Activated naive CD4-positive, alpha-beta T cell treated with anti-CD3 and anti-CD28 coated beads for 36 hours (primary cell): ENCODE measurements at regions not wholly inside any gene's neighbourhood (a gene's known extent, or its start where the extent isn't known, plus 50 kb on each side); places are given as distances from the start of the nearest gene placed in this dataset.
"Not testable (repeated sequence)": the region's sequence is repeated elsewhere in the genome, so short reads cannot be mapped to it uniquely, and the experiment has no call there.

Source experiments
- CTCF ChIA-PET: fragments of 350-600 bp; sonication (Branson Sonifier 250); formaldehyde crosslinking; loops from one replicate; lab custom pipeline; 2021; ENCODE audit warnings: antibody characterized with exemption; lab: Charles Lee
- DNase-seq: peaks from one replicate; pipeline ENCODE4 v3.0.0-alpha.2; 2020
- H3K27ac Mint-ChIP-seq: one replicate; pipeline ENCODE4 v1.8.0; 2021; ENCODE audit warnings: mild to moderate bottlenecking, mixed read lengths
- H3K27me3 Mint-ChIP-seq: one replicate; pipeline ENCODE4 v1.8.0; 2021; ENCODE audit warnings: low read depth, mixed read lengths
- H3K36me3 Mint-ChIP-seq: one replicate; pipeline ENCODE4 v1.8.0; 2021; ENCODE audit warnings: low read depth, mixed read lengths
- H3K4me1 Mint-ChIP-seq: one replicate; pipeline ENCODE4 v1.8.0; 2021; ENCODE audit warnings: low read depth, mixed read lengths
- H3K4me3 Mint-ChIP-seq: one replicate; pipeline ENCODE4 v1.8.0; 2021; ENCODE audit warnings: mild to moderate bottlenecking, moderate library complexity, mixed read lengths
- H3K9me3 Mint-ChIP-seq: one replicate; pipeline ENCODE4 v1.8.0; 2021; ENCODE audit warnings: mixed read lengths
- intact Hi-C: fragments of 100-400 bp; cut with micrococcal nuclease; formaldehyde crosslinking; loops from one replicate; pipeline ENCODE4 v1.15.1; 2023

DNA sequence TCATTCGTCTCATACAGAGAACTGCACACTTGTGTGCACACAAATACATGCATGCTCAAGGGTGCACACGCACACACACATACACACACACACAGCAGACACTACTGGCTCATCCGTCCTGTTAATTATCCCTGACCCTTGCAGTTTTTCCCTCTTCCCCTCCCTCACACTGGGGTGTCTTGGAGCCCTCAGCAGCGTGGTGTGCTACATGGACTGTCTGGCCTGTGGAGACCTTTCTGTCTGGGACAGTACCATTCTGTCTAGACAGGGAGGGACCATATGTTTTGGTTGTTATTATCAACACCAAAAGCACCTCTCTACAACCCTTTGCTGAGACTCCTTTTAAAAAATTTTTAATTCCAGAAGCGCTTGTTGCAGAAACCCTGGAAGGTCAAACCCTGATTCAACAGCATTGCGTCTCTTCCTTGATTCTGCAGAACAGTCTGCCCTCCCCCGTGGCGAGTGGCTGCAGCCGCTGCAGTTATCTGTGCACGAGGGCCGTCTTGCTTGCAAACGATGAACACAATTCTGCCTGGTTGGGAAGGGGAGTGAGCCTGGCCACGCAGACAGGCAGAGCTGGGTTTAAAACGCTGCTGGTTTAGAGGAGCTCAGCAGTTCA, 374.0 kb downstream of the IRS2 start:
- Mint-ChIP-seq H3K4me3 (no peak overlapping the region), H3K27ac (no peak overlapping the region), H3K27me3 (peaks cover 8% of the 10 kb centered on the region), H3K9me3 (no peaks in the 10 kb centered on the region), H3K4me1 (no peaks in the 10 kb centered on the region), H3K36me3 (no peaks in the 10 kb centered on the region)
- CTCF ChIA-PET: no interaction called here
- no peak for DNase-seq
- intact Hi-C loops: no loop called here

- no peaks in the 10 kb centered on the region for H3K36me3 Mint-ChIP-seq
- DNase-seq: no peak
- CTCF ChIA-PET: no interaction called here
- intact Hi-C loops: no loop called here
- no peaks in the 10 kb centered on the region for H3K9me3 Mint-ChIP-seq
- no peaks in the 10 kb centered on the region for H3K4me1 Mint-ChIP-seq
- no peak overlapping the region for H3K4me3 Mint-ChIP-seq
- H3K27me3 Mint-ChIP-seq: peaks cover 6% of the 10 kb centered on the region
- H3K27ac Mint-ChIP-seq: no peak overlapping the region
Measured at GRCh38 chr13:109410868-109411267, 375.5 kb downstream of the IRS2 start.

DNA sequence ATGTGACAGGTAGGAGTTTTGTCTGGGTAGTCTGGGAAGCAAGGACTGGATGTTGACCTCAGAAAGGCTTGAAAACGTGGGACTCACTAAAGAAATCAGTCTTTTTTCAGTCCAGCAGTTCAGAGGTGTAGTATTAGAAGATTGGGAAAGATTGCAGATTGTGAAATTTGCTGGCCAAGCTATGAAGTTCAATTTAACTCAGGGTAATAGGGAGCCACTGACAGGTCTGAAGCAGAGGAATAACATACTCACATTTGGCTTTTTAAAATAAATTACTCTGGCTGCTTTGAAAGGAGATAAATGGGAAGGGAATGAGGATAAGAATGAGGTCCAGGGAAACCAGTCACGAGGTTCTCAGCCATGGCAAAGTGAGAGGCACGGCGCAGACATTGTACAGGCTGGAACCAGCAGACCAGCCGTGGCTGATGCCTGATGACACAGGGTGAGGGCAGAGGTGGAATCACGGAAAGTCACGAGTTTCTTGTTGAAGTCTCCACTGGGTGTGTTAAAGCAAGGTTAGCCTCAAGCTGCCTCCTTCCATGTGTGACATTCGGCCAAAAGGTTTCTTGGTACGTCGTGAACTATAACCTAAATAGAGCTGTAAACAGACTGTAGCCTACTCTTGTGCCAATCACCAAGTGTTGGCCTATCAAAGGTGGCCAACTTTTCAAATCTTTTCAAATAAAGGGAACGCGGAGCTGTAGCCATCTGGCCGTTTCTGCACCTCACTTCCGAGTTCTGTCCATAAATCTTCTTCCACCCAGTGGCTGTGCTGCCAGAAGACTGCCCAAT, 377.6 kb downstream of the IRS2 start:
- H3K27ac Mint-ChIP-seq: no peak overlapping the region

DNA sequence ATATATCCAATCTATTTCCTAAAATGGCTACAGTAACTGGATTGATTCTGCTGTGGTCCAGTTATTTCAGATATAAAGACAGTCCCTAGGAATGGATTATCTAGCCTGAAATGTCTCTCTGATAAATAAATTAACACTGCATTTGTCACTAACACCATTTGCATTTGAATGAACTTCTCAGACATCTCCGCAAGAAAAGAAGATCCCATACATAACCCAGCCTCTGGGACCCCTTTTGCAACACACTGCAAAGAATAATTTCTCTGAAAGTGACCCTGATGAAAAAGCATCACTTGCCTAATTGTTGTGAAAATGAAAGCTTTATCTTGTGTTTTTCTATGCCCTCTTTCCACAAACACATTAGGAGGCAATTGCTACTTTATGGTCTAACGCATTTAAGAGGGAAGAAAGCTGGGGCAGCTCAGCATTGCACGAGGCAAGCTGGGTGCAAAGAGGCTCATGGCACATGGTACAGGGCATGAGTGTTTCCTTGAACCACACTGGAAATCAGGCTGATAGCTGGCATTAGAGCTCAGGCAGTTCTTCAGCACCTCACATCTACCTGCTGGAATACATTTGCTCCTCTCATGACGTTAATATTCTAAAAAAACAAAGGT, 379.9 kb downstream of the IRS2 start:
- Mint-ChIP-seq H3K4me3 (no peak overlapping the region), H3K36me3 (no peaks in the 10 kb centered on the region), H3K9me3 (no peaks in the 10 kb centered on the region), H3K27me3 (peaks cover 3% of the 10 kb centered on the region), H3K4me1 (no peaks in the 10 kb centered on the region), H3K27ac (no peak overlapping the region)
- DNase-seq: no peak
- CTCF ChIA-PET: no interaction called here
- intact Hi-C loops: no loop called here

More for the DNA sequence above, 377.6 kb downstream of the IRS2 start:
- DNase-seq: no peak
- CTCF ChIA-PET: no interaction called here
- Mint-ChIP-seq H3K36me3 (no peaks in the 10 kb centered on the region), H3K27me3 (peaks cover 3% of the 10 kb centered on the region), H3K9me3 (no peaks in the 10 kb centered on the region), H3K4me1 (no peaks in the 10 kb centered on the region), H3K4me3 (no peak overlapping the region)
- intact Hi-C loops: no loop called here

- Mint-ChIP-seq H3K4me3 (no peak overlapping the region), H3K27ac (no peak overlapping the region), H3K27me3 (peaks cover 4% of the 10 kb centered on the region), H3K36me3 (no peaks in the 10 kb centered on the region), H3K9me3 (no peaks in the 10 kb centered on the region), H3K4me1 (no peaks in the 10 kb centered on the region)
- CTCF ChIA-PET: no interaction called here
- no peak for DNase-seq
- intact Hi-C loops: no loop called here
Measured at GRCh38 chr13:109403012-109403421, 383.4 kb downstream of the IRS2 start.

- no peak for DNase-seq
- H3K4me3 Mint-ChIP-seq: no peak overlapping the region
- H3K27me3 Mint-ChIP-seq: peaks cover 4% of the 10 kb centered on the region
- H3K27ac Mint-ChIP-seq: no peak overlapping the region
- H3K36me3 Mint-ChIP-seq: no peaks in the 10 kb centered on the region
- CTCF ChIA-PET: no interaction called here
- no peaks in the 10 kb centered on the region for H3K4me1 Mint-ChIP-seq
- intact Hi-C loops: no loop called here
- H3K9me3 Mint-ChIP-seq: no peaks in the 10 kb centered on the region
Measured at GRCh38 chr13:109401891-109402290, 384.5 kb downstream of the IRS2 start.

DNA sequence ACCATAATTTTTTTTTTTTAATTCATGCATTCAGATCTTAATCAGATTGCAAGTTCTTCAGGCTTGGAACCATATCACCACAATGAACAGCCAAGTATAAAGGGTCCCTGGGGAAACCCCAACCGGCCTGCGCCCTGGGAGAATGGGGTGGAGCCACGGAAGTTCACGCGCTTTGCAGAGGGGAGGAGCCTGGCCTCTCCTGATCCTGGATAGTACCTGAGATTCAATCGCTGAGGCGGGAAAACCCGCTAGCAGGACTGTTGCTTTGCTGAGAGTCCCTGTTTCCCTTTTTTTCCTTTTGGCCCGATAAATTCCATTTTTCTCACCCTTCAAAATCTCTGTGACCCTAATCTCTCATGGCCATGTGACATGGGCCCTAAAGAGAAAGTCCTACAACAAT, 385.1 kb downstream of the IRS2 start:
- no peak for DNase-seq
- Mint-ChIP-seq H3K4me3 (no peak overlapping the region), H3K27me3 (peaks cover 5% of the 10 kb centered on the region), H3K4me1 (no peaks in the 10 kb centered on the region), H3K36me3 (no peaks in the 10 kb centered on the region), H3K27ac (no peak overlapping the region), H3K9me3 (no peaks in the 10 kb centered on the region)
- CTCF ChIA-PET: no interaction called here
- intact Hi-C loops: no loop called here

- Mint-ChIP-seq H3K27me3 (peaks cover 9% of the 10 kb centered on the region), H3K4me1 (no peaks in the 10 kb centered on the region), H3K36me3 (no peaks in the 10 kb centered on the region), H3K27ac (no peak overlapping the region), H3K4me3 (no peak overlapping the region), H3K9me3 (no peaks in the 10 kb centered on the region)
- intact Hi-C loops: no loop called here
- CTCF ChIA-PET: no interaction called here
- no peak for DNase-seq
Measured at GRCh38 chr13:109400624-109401257, 385.6 kb downstream of the IRS2 start.

- no peak overlapping the region for H3K27ac Mint-ChIP-seq
- no peaks in the 10 kb centered on the region for H3K36me3 Mint-ChIP-seq
- CTCF ChIA-PET: no interaction called here
- no peak for DNase-seq
- no peaks in the 10 kb centered on the region for H3K9me3 Mint-ChIP-seq
- no peak overlapping the region for H3K4me3 Mint-ChIP-seq
- peaks cover 9% of the 10 kb centered on the region for H3K27me3 Mint-ChIP-seq
- intact Hi-C loops: no loop called here
- H3K4me1 Mint-ChIP-seq: no peaks in the 10 kb centered on the region
Measured at GRCh38 chr13:109400209-109400608, 386.2 kb downstream of the IRS2 start.

DNA sequence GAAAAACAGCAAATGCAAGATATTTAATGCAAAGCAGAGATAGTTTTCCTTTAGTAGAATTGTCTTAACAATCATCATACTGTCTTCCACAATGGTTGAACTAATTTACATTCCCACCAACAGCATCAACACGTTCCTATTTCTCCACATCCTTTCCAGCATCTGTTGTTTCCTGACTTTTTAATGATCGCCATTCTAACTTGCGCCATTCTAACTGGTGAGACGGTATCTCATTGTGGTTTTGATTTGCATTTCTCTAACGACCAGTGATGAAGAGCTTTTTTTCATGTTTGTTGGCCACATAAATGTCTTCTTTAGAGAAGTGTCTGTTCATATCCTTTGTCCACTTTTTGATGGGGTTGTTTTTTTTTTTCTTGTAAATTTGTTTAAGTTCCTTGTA, 388.3 kb downstream of the IRS2 start:
- CTCF ChIA-PET, DNase-seq, H3K9me3 Mint-ChIP-seq, H3K27ac Mint-ChIP-seq, H3K36me3 Mint-ChIP-seq, H3K4me1 Mint-ChIP-seq, intact Hi-C loops, H3K4me3 Mint-ChIP-seq: not testable (repeated sequence)
- peaks cover 16% of the 10 kb centered on the region for H3K27me3 Mint-ChIP-seq

GRCh38 chr13:109397285-109397684, 389.1 kb downstream of the IRS2 start:
- Mint-ChIP-seq H3K4me1 (no peaks in the 10 kb centered on the region), H3K36me3 (no peaks in the 10 kb centered on the region), H3K27me3 (peaks cover 16% of the 10 kb centered on the region), H3K4me3 (no peak overlapping the region), H3K9me3 (no peaks in the 10 kb centered on the region), H3K27ac (no peak overlapping the region)
- no peak for DNase-seq
- CTCF ChIA-PET: no interaction called here
- intact Hi-C loops: no loop called here

DNA sequence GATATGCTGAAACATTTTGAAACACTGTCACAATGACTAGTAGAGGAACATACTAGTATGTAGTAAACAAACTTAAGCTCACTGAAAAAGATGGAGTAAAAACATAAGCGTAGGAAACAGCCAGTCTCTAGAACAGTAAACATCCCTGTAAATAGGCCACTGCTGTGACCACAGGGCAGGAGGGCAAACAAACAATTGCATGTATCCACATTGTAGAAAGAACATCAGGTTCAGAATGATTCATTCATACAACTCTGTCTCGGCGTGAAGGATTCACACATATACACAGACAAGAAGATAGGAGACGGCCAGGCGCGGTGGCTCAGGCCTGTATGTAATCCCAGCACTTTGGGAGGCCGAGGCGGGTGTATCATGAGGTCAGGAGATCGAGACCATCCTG, 390.1 kb downstream of the IRS2 start:
- intact Hi-C loops: no loop called here
- DNase-seq: no peak
- CTCF ChIA-PET: no interaction called here
- Mint-ChIP-seq H3K4me1 (no peaks in the 10 kb centered on the region), H3K9me3 (peaks cover 1% of the 10 kb centered on the region), H3K36me3 (no peaks in the 10 kb centered on the region), H3K4me3 (no peak overlapping the region), H3K27ac (no peak overlapping the region), H3K27me3 (peaks cover 16% of the 10 kb centered on the region)
